Panc1 (cell line): ENCODE measurements at regions not wholly inside any gene's neighbourhood (a gene's known extent, or its start where the extent isn't known, plus 50 kb on each side); places are given as distances from the start of the nearest gene placed in this dataset.

Experiments
- ATAC-seq: fragments of 200-7000 bp; cut with Tn5 transposase; 2 replicates; pipeline ENCODE4 v1.9.1; 2020; ENCODE audit warnings: mild to moderate bottlenecking, moderate library complexity
- BruUV-seq: library from RNA; stranded (reverse); fragments of 400-500 nt; replicated peaks from 2 replicates; lab custom pipeline; 2021; lab: Mats Ljungman, UMichigan
- CTCF ChIA-PET: fragments of 300-600 bp; sonication (Branson Sonifier 250); formaldehyde crosslinking; loops from one replicate; lab custom pipeline; 2022; ENCODE audit warnings: antibody characterized with exemption; lab: Charles Lee
- POLR2A ChIA-PET: fragments of 300-600 bp; sonication (Branson Sonifier 250); formaldehyde crosslinking; loops from one replicate; lab custom pipeline; 2022; ENCODE audit warnings: antibody characterized with exemption; lab: Charles Lee
- DNase-seq: peaks from one replicate; pipeline ENCODE4 v3.0.0-alpha.2; 2010; ENCODE audit warnings: low read depth, low spot score
- H3K27ac ChIP-seq: 2 replicates; pipeline ENCODE4 v1.5.1; 2011; ENCODE audit warnings: mild to moderate bottlenecking, low read length, inconsistent platforms
- H3K27me3 ChIP-seq: fragments of 200-500 bp; sonication (Bioruptor generic); 2 replicates; pipeline ENCODE4 v1.6.0; 2014; ENCODE audit warnings: low read length, inconsistent platforms; ENCODE audit not compliant: control insufficient read depth, insufficient read depth
- H3K36me3 ChIP-seq: fragments of 200-500 bp; sonication (Bioruptor generic); 2 replicates; pipeline ENCODE4 v1.5.1; 2014; ENCODE audit warnings: inconsistent platforms, mild to moderate bottlenecking, low read length, moderate library complexity; ENCODE audit not compliant: control insufficient read depth, insufficient read depth
- H3K4me1 ChIP-seq: 2 replicates; pipeline ENCODE4 v1.5.1; 2011; ENCODE audit warnings: inconsistent platforms, mild to moderate bottlenecking, low read length, moderate library complexity; ENCODE audit not compliant: control insufficient read depth, insufficient read depth
- H3K4me3 ChIP-seq, 2 experiments: 2 replicates each; pipeline ENCODE4 v1.5.1; 2011 to 2012; ENCODE audit warnings: low read depth in 2 of 2, low read length in 2 of 2, mild to moderate bottlenecking in 2 of 2, inconsistent platforms in 1 of 2, moderate library complexity in 1 of 2
- H3K9me3 ChIP-seq: fragments of 200-500 bp; sonication (Bioruptor generic); 2 replicates; pipeline ENCODE4 v1.5.1; 2014; ENCODE audit warnings: low read depth, mild to moderate bottlenecking, inconsistent platforms, low read length, moderate library complexity; ENCODE audit not compliant: control insufficient read depth, insufficient read depth
- CTCF ChIP-seq: fragments of 450-650 bp; IDR thresholded peaks from 2 replicates; pipeline ENCODE4 v1.5.1; 2017; ENCODE audit warnings: mild to moderate bottlenecking
- POLR2AphosphoS5 ChIP-seq: IDR thresholded peaks from 2 replicates; pipeline ENCODE4 v1.6.1; 2012; ENCODE audit warnings: mild to moderate bottlenecking, low read depth, low read length, moderate library complexity
- SIN3A ChIP-seq: IDR thresholded peaks from 2 replicates; pipeline ENCODE4 v1.6.1; 2012; ENCODE audit warnings: low read depth, mild to moderate bottlenecking, low read length, moderate library complexity, borderline replicate concordance; ENCODE audit not compliant: insufficient read depth
- TCF7L2 ChIP-seq: IDR thresholded peaks from 2 replicates; pipeline ENCODE4 v1.6.1; 2011; ENCODE audit warnings: mild to moderate bottlenecking, low read depth, low read length, inconsistent platforms
- in situ Hi-C: cut with HindIII; loops from 2 replicates; pipeline ENCODE4 v1.10.0; 2016; ENCODE audit warnings: low sequenced_read_pairs, low pct_unique_long_range_greater_than_20kb
- intact Hi-C: fragments of 100-400 bp; cut with micrococcal nuclease; formaldehyde crosslinking; loops from one replicate; pipeline ENCODE4 v1.10.0; 2022; ENCODE audit not compliant: unreplicated experiment
- TF ChIP-seq, protein P1 (sequence below), 2 experiments: IDR thresholded peaks; 2 replicates each; pipeline ENCODE4 v1.6.1; 2011 to 2012; ENCODE audit warnings: low read depth in 2 of 2, control low read depth in 1 of 2, low read length in 1 of 2, mild to moderate bottlenecking in 1 of 2, moderate library complexity in 1 of 2; ENCODE audit not compliant: insufficient read depth in 1 of 2

GRCh38 chr10:123517901-123518300, 148.3 kb upstream of the GPR26 start:
- ChIA-PET POLR2A (interaction anchor here (0.6 kb wide), 1 partner anchor 837 kb away, joined by 13 read pairs; no protein-coding TSS in a partner anchor), CTCF (no interaction called here)
- intact Hi-C loops = no loop called here
- BruUV-seq = no TSS peak
- in situ Hi-C loops = no loop called here
- no peak for ATAC-seq
- no peaks in the 10 kb centered on the region for H3K4me1 ChIP-seq
- no peaks in the 10 kb centered on the region for H3K9me3 ChIP-seq
- no peak for DNase-seq
- H3K4me3 ChIP-seq = no peak overlapping the region
- H3K27ac ChIP-seq = no peak overlapping the region
- H3K36me3 ChIP-seq = no peaks in the 10 kb centered on the region
- no peak for TF ChIP-seq TCF7L2
- TF ChIP-seq CTCF = no peak
- no peak for TF ChIP-seq SIN3A
- TF ChIP-seq POLR2AphosphoS5 = no peak
- TF ChIP-seq, protein P1, sequence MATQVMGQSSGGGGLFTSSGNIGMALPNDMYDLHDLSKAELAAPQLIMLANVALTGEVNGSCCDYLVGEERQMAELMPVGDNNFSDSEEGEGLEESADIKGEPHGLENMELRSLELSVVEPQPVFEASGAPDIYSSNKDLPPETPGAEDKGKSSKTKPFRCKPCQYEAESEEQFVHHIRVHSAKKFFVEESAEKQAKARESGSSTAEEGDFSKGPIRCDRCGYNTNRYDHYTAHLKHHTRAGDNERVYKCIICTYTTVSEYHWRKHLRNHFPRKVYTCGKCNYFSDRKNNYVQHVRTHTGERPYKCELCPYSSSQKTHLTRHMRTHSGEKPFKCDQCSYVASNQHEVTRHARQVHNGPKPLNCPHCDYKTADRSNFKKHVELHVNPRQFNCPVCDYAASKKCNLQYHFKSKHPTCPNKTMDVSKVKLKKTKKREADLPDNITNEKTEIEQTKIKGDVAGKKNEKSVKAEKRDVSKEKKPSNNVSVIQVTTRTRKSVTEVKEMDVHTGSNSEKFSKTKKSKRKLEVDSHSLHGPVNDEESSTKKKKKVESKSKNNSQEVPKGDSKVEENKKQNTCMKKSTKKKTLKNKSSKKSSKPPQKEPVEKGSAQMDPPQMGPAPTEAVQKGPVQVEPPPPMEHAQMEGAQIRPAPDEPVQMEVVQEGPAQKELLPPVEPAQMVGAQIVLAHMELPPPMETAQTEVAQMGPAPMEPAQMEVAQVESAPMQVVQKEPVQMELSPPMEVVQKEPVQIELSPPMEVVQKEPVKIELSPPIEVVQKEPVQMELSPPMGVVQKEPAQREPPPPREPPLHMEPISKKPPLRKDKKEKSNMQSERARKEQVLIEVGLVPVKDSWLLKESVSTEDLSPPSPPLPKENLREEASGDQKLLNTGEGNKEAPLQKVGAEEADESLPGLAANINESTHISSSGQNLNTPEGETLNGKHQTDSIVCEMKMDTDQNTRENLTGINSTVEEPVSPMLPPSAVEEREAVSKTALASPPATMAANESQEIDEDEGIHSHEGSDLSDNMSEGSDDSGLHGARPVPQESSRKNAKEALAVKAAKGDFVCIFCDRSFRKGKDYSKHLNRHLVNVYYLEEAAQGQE (IDR thresholded peaks at IDR 0.05; ENCODE audit: insufficient read depth in 1 of 2, low read depth in 2 of 2, low read length in 1 of 2) = no peak
- peaks cover 5% of the 10 kb centered on the region; the same call in 1 of the 2 replicates for H3K27me3 ChIP-seq

DNA sequence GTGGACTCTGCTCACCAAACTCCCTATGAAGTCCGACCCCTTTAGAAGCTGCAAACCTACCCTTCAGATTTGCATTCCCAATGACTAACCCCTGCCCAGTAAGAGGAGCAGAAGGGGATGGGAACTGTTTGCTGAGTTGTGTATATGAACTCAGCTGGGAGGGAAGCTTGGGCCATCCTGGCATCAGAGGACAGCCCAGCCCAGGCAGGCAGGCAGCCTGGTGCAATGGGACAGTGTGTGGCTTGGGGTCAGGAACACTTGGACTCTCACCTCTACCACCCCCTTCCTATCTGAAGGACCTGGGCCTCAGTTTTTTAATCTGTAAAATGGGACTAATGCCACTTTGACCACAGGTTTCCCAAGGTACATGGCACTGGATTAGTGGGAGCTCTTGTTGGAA, 147.4 kb upstream of the GPR26 start:
- TF ChIP-seq, protein P1 (IDR thresholded peaks at IDR 0.05; ENCODE audit: insufficient read depth in 1 of 2, low read depth in 2 of 2, low read length in 1 of 2) = no peak
- TF ChIP-seq CTCF = no peak
- TF ChIP-seq POLR2AphosphoS5 = no peak
- no peak for TF ChIP-seq SIN3A
- no peak for TF ChIP-seq TCF7L2
- DNase-seq (no peak), ATAC-seq (no peak)
- H3K27ac ChIP-seq = no peak overlapping the region
- in situ Hi-C loops (no loop called here), intact Hi-C loops (no loop called here)
- POLR2A ChIA-PET = no interaction called here
- BruUV-seq = no TSS peak
- no peaks in the 10 kb centered on the region for H3K4me1 ChIP-seq
- no peak overlapping the region for H3K4me3 ChIP-seq
- H3K9me3 ChIP-seq = no peaks in the 10 kb centered on the region
- CTCF ChIA-PET = no interaction called here
- H3K36me3 ChIP-seq = no peaks in the 10 kb centered on the region
- peaks cover 5% of the 10 kb centered on the region; the same call in 1 of the 2 replicates for H3K27me3 ChIP-seq
